GM21447 (cell line): ENCODE measurements at regions not wholly inside any gene's neighbourhood (a gene's known extent, or its start where the extent isn't known, plus 50 kb on each side); places are given as distances from the start of the nearest gene placed in this dataset.
"Not testable (repeated sequence)": the region's sequence is repeated elsewhere in the genome, so short reads cannot be mapped to it uniquely, and the experiment has no call there.

Source experiments
- ATAC-seq: cut with Tn5 transposase; IDR thresholded peaks from one replicate; pipeline ENCODE4 v1.9.1; 2021; ENCODE audit not compliant: unreplicated experiment

DNA sequence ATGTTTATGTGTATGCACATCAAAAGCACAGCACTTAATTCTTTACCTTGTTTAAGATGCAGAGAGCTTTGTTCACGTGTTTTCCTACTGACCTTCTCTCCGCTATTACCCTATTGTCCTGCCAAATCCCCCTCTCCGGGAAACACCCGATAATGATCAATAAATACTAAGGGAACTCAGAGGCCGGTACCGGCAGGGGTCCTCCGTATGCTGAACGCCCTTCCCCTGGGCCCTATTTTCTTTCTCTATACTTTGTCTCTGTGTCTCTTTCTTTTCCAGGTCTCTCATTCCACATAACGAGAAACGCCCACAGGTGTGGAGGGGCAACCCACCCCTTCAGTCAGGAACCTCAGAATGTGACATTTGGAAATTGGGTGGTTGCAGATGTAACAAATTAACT lies 160.1 kb downstream of the ADRA2C start:
- ATAC-seq: not testable (repeated sequence)

DNA sequence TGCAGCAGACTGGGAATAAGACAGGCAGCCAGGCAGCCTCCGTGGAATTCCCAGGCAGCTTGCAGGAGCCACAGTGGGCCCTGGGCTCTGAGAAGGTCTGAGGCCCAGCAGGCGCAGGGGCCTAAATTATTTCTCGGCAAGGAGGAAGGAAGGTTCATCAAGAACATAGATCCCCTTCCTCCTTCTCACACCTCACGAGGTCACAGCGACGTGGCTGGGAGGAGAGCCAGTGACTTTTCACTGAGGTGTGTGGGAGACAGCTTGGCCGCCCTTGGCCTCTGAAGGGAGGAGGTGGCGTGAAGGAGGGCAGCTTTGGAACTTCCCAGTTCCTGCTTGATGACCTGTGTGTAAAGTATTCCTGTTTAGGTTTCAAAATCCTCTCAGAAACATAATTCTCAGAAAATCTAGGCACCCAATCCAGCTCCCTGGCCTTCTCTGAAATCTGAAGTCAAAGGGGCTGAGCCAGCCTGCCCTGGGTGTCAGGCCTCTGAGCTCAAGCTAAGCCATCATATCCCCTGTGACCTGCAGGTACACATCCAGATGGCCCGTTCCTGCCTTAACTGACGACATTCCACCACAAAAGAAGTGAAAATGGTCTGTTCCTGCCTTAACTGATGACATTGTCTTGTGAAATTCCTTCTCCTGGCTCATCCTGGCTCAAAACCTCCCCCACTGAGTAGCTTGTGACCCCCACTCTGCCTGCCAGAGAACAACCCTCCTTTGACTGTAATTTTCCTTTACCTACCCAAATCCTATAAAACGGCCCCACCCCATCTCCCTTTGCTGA lies 161.0 kb downstream of the ADRA2C start:
- not testable (repeated sequence) for ATAC-seq

DNA sequence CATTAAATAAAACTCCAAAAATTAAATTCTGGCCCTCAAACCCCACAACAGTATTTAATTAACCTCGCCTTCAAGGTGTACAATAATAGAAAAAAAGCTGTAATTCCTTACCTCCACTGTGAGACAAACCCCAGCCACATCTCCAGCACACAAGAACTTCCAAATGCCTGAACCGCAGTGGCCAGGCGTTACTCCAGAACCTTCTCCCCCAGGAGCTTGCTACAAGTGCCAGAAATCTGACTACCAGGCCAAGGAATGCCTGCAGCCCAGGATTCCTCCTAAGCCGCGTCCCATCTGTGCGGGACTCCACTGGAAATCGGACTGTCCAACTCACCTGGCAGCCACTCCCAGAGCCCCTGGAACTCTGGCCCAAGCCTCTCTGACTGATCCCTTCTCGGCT lies 163.2 kb downstream of the ADRA2C start:
- ATAC-seq: not testable (repeated sequence)

DNA sequence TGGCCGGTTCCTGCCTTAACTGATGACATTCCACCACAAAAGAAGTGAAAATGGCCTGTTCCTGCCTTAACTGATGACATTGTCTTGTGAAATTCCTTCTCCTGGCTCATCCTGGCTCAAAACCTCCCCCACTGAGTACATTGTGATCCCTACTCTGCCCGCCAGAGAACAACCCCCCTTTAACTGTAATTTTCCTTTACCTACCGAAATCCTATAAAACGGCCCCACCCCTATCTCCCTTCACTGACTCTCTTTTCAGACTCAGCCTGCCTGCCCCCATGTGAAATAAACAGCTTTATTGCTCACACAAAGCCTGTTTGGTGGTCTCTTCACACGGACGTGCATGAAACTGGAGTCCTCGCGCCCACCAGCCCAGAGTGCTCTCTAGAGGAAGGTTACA lies 166.5 kb downstream of the ADRA2C start:
- ATAC-seq: not testable (repeated sequence)

DNA sequence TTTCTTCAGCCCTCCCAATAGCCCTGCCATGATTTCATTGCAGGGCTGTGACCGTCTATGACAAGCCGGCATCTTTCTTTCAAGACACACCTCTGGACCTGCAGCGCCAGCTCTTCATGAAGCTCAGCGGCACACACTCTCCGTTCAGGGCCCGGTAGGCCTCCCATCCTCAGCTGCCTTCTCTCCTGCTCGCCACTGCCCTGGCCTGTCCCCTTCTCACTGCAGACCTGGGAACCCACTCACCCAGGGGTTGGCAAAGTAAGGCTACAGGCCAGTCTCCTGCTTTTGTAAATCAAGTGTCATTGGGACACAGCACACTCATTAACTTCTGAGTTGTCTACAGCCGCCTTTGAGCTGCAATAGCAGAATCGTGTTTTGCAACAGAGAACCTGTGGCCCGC lies 169.2 kb downstream of the ADRA2C start:
- not testable (repeated sequence) for ATAC-seq

DNA sequence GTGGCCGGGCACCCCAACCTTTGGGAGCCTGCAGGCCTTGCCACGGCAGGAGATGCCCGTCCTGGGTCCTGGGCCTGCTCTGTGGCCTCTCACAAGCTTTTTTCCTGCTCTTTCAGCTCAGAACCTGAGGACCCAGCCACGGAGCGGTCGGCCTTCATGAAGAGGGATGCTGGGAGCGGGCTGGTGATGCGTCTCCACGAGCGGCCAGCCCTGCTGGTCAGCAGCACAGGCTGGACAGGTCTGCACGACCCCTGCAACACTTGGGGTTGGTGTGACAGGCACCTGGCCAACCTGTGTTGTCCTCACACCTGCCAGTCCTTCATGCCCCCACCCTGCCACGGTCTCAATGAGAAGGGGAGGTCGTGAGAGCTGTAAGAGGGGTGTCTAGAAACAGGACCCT lies 170.0 kb downstream of the ADRA2C start:
- ATAC-seq: no peak

DNA sequence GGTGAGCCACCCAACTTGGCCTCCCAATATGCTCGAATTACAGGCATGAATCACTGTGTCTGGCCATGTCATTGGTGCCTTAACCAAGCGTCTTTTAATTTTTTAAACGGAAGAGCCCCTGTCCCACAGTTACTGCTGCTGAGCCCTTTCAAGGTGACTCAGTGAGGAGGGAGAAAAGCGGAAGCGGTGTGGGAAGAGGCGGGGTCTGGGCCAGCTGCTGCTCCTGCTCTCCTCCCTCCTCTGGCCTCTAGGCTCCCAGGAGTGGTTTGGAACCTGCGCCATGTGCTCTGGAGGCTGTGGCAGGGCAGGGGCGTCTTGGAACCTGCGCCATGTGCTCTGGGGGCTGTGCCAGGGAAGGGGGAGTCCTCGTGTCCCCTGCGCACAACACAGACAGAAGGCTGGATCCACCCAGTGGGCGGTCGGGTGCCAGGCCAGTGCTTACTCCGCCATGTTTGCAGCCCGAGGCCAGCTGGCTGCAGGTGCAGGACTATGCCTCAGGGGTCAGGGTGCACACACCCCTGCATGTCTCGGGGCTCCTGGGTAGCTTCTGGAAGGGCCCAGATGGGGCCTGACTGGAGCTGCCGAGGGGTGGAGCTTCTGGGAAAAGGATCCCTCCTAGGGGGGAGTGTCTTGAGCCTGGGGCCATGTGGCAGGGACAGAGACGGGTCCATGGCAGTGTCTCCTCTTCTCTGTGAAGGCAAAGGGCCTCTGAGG lies 171.8 kb downstream of the ADRA2C start:
- ATAC-seq: not testable (repeated sequence)

DNA sequence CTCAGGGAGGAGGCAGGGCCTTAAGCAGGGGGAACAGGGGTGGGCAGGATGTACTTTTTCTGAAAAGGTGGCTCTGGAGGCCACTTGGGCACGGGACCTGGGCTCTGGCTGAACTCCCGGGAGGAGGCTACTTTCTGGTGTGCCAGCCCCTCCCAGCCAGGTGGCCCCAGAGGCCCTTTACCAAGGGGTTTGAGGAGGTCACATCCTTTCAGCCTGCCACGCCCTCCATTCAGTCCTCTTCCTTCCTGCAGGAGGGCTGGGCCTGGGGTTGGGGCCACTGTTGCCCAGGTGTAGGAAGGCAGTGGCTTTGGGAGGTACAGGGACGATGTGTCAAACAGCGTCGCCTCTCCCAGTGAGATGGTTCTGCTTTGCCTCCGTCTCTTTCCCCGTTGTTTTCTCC lies 172.5 kb downstream of the ADRA2C start:
- ATAC-seq: not testable (repeated sequence)

DNA sequence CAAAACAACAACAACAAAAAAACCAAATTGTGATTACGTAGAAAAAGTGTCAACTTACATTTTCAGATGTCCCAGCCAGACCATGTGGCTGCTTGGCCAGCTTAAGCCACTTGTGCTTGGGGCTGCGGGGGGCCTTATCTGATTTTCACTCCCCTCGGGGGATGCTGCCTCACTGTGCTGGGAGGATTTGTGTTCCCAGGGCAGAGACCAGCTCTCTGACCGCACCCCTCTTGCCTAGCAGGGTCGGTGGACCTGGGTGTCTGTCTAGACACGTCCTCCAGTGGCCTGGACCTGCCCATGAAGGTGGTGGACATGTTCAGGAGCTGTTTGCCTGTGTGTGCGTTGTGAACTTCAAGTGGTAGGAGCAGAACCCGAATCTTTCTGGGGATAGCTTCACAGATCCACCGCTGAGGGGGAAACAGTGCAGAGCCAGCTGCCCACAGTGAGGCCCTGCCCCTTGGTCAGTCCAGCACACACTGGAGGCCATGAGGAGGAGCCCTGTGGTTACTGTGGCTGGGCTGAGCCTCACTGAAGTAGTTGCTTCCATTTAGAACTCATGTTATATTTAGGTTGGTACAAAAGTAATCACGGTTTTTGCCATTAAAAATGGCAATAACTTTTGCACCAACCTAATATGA lies 173.9 kb downstream of the ADRA2C start:
- not testable (repeated sequence) for ATAC-seq

DNA sequence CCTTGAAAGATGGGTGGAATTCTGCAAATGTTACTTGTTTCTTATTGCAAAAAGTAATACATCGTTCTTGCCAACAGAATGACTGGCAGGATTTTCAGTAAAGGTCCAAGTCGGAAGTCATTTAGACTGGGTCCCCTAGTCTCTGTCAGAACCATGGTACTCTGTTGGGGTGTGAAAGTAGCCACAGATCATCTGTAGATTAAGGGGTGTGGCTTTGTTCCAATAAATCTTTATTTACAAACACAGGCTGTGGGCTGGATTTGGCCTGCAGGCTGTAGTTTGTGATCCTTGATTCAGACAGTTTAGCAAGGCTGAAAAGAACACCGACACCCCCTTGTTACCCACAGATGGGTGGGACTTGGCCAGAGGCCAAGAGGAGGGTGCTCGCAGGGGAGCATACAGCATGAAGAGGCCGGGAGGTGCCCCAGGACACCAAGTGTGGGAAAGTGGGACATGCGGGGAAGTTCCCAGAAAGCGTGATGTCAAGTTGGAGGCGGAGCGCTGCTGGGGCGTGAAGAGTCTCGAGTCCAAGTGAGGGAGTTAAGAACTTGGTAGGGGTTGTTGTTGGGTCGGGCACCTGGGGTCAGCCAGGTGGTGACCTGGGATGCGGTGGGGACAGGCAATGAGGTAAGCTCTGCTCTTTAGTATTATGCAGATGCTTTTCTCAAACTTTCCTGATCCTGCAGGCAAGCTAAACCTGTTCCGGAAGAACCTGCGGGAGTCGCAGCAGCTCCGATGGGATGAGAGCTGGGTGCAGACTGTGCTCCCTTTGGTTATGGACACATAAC lies 175.7 kb downstream of the ADRA2C start:
- not testable (repeated sequence) for ATAC-seq

DNA sequence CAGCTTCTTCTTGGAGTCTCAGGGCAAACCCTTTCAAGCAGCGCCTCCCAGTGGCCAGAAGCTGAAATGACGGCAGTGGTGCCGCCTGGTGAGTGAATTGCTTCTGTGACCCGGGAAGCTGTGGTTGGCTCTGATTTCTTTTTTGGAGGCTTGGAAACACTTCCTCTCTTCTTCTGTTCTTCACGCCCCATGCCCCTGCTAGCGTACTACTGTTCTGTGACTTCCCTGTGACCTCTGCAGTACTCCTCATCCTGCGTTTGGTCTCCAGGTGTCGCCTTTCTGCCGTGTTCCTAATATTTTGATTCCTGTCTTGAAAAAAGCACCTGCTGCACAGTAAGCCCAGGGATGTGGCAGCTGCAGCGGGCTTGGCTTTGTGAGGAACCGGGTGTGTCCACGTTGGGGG lies 176.4 kb downstream of the ADRA2C start:
- not testable (repeated sequence) for ATAC-seq

DNA sequence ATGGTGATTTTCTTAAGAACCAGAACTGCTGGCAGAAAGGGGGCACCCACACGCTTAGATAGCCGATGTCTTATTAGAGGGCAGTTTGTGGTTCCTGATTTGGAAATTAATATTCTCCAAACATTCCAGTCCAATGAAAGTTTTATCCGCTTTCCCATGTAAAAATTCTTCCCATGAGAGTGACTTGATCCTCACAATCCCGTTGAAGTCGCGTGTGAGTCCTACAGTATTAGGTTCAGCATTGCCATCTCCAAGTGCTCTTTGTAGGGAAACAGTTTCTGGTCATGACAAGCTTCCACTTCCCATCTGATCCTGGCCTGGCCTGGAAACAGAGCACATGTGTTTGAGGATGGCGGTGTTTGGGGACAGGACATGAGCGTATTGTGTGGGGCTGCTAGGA lies 176.9 kb downstream of the ADRA2C start:
- not testable (repeated sequence) for ATAC-seq

DNA sequence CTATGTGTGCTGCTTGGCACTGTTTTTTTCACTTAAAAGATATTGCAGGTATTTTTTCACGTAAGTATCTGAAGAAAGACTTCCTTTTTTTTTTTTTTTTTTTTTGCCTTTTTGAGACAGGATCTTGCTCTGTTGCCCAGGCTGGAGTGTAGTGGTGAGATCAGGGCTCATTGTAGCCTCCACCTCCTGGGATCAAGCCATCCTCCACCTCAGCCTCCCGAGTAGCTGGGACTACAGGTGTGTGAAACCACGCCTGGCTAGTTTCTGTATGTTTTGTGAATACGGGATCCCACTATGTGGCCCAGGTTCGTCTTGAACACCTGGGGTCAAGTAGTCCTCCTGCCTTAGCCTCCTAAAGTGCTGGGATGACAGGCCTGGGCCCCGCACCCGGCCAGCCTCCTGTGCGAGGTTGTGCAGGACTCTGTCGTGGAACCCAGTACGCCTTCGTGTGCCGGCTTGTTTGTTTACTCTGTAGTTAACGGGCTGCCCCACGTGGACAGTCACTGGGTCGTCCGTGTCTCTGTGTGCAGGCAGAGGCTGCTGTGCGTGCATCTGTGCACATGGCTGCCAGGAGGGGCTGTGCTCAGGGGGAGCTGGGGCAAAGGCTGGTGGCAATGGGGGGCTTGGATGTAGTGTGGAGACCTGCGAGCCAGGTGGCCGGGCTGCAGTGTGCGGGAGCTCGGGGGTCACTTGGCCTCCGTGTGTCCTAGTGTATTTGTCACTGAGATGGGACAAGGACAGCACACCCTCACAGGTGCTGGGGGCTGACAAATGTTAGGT lies 179.5 kb downstream of the ADRA2C start:
- no peak for ATAC-seq

DNA sequence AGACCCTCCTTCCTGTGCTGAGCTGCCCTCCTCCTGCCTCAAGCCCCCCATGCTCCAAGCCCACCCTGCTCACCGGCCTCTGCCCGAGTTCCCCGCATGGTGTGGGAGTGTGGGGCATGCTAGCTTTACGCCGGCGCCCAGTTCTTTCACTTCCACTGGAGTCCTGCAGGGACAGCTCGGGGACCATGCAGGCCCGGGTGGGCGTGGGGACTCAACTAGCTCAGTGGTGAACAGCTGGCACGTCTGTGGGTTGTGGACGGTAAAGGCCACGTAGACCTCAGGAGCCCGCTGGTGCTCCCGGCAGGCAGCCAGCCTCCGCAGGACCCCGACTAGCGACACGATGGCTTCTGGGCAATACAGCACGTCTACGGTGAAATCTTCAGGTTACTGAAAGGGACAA lies 180.4 kb downstream of the ADRA2C start:
- ATAC-seq: not testable (repeated sequence)

DNA sequence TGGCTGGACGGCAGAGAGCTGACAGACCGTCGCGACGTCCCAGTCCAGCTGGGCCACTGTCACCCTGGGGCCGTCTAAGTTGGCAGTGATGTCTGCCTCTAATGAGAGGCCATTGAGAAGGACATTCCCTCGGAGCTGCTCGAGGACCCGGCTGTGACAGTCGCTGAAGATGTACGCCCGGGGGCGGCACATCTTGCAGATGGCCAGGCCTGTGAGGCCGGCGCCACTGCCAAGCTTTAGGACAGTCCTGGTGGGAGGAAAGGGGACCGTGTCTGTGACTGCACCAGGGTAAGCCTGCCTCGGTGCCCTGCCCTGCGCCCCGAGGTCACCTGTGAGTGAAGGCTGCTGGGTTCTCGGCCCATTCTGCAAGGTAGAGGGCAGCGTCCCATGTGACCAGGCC lies 181.6 kb downstream of the ADRA2C start:
- not testable (repeated sequence) for ATAC-seq

DNA sequence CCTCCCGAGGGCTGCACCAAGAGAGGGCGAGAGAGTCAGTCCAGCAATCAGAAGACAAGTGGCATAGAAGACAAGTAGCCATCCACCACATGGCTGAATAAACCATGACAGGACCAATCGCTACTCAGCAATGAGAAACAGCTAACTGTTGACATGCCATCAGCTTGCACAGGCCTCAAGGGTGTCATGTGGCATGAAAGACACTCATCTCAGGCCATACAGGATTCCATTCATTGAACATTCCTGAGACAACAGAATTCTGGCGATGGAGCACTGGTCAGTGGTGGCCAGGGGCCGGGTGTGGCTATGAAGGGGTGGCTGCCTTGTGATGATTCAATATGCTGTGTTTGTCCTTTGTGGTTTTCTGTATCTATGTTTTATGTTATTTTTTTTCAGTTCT lies 182.0 kb downstream of the ADRA2C start:
- ATAC-seq: not testable (repeated sequence)

DNA sequence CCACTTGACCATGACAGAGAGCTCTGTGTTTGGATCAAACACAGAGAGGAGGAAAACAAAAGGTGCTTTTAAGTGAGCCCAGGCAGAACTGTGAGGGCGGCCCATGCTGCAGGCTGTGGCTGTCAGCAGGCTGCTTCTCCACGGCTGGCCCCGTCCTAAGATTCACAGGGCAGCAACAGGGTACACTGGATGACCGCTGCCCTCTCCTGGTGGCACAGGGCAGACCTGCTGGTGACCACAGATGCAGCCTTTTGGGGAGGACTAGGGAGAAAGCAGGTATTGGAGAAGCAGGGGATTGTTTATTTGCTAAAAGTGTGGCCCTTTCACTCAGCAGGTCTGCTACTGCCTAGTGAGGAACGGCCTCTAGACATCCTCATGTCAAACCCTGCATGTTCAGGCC lies 183.7 kb downstream of the ADRA2C start:
- not testable (repeated sequence) for ATAC-seq

DNA sequence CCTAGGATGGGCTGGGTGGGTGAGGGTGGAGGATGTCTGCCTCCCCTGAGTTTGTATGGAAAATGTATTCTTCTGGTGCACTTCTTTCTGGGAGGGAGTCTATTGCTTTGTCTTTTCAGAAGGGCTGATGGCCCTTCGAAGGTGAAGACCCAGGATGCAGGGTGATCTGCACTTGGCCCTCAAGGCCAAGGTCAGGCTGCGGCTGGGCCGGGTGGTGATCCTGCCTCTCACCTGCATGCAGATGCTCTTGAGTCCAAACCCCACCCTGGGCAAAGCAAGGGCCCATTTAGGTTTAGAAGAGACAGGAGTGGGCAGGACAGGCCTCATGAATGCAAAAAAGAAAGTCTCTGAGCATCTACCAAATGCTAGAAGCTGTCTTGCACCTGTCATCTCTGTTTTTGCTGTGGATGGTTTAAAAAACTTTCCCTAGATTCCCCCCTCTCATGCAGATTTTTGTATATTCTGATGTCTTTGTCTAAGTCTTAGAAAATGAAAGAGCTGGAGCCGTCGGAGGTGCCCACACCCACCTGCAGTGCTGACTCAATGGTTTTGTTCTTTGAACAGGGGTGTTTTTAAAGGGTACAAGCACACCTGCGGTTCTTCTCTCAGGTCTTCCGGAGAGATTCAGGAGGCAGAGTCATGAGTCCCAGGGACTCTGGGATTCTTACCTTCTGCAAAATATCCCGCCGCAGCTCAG lies 186.4 kb downstream of the ADRA2C start:
- not testable (repeated sequence) for ATAC-seq

DNA sequence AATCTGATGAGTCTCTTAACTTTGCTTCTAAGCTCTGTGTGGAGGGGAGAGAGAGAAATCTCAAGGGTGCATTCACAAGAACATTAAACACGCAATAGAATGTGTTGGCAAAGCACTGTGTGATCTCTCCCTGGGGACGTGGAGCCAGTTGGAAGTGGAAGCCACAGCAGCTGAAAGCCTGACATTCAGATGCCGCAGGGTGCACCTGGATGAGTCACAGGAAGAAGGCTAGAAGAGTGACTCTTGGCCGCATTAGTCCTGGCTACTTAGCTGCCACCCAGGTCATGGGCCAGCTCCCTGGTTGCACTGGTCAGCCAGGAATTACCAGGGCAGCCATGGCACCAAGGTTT lies 186.9 kb downstream of the ADRA2C start:
- not testable (repeated sequence) for ATAC-seq
